ENCODE measurements at regions not wholly inside any gene's neighbourhood (a gene's known extent, or its start where the extent isn't known, plus 50 kb on each side); places are given as distances from the start of the nearest gene placed in this dataset.

GRCh38 chr4:138647433-138647832, 368.1 kb upstream of the NOCT start:
- TF ChIP-seq PKNOX1 (IDR thresholded peaks at IDR 0.05) = no peak
- no peak for TF ChIP-seq FOXM1 (IDR thresholded peaks at IDR 0.05; ENCODE audit: borderline replicate concordance)
- TF ChIP-seq HDGF (IDR thresholded peaks at IDR 0.05; ENCODE audit: borderline replicate concordance) = no peak
- no peak for TF ChIP-seq SUZ12 (IDR thresholded peaks at IDR 0.05)
- no peak for TF ChIP-seq SP1 (IDR thresholded peaks at IDR 0.05)
- no peak for TF ChIP-seq FOXA1 (IDR thresholded peaks at IDR 0.05)
- TF ChIP-seq ZNF384 (IDR thresholded peaks at IDR 0.05) = no peak
- TF ChIP-seq LEF1 (IDR thresholded peaks at IDR 0.05; ENCODE audit: borderline replicate concordance) = no peak
- TF ChIP-seq TARDBP (IDR thresholded peaks at IDR 0.05) = no peak
- TF ChIP-seq BHLHE40 (IDR thresholded peaks at IDR 0.05; ENCODE audit: borderline replicate concordance) = no peak

Measured in HEK293T (cell line).